A549 (cell line): ENCODE measurements at regions not wholly inside any gene's neighbourhood (a gene's known extent, or its start where the extent isn't known, plus 50 kb on each side); places are given as distances from the start of the nearest gene placed in this dataset.

ENCODE experiments used
- ATAC-seq, 2 experiments: fragments of 200-7000 bp in 1 of 2; fragments of >200 bp in 1 of 2; cut with Nextera tagmentation in 1 of 2; cut with Tn5 transposase in 1 of 2; 3 replicates each; pipeline versions ENCODE4 v1.8.0 to v1.9.1; 2018 to 2020; ENCODE audit warnings: mild to moderate bottlenecking in 1 of 2, moderate library complexity in 1 of 2
- CTCF ChIA-PET: fragments of 300-600 bp; sonication (Branson Sonifier 250); formaldehyde crosslinking; extraction: SDS; loops from one replicate; lab custom pipeline; 2021; ENCODE audit warnings: antibody characterized with exemption, inconsistent platforms; lab: Yijun Ruan, JAX
- POLR2A ChIA-PET: fragments of 350-600 bp; formaldehyde crosslinking; extraction: SDS; loops from one replicate; lab custom pipeline; 2021; ENCODE audit warnings: antibody characterized with exemption, inconsistent platforms; lab: Yijun Ruan, JAX
- DNase-seq, 2 experiments: peaks; one replicate each; pipeline versions ENCODE4 v3.0.0 to v3.0.0-alpha.2; 2011 to 2016; ENCODE audit warnings: low read depth in 1 of 2, low spot score in 1 of 2
- FAIRE-seq: peaks from 2 replicates; lab custom pipeline; 2011; peaks lifted over from hg19 to GRCh38; lab: Jason Lieb, UNC
- H3K27ac ChIP-seq, 2 experiments: fragments of >200 bp; sonication (Bioruptor Twin); formaldehyde crosslinking; 3 replicates each; pipeline ENCODE4 v1.5.1; 2016 to 2017
- H3K4me1 ChIP-seq: fragments of >200 bp; sonication (Bioruptor Twin); formaldehyde crosslinking; 3 replicates; pipeline ENCODE4 v1.6.1; 2016
- H3K4me2 ChIP-seq: fragments of >200 bp; sonication (Bioruptor Twin); formaldehyde crosslinking; 3 replicates; pipeline ENCODE4 v1.6.1; 2016
- H3K4me3 ChIP-seq: fragments of >200 bp; sonication (Bioruptor Twin); formaldehyde crosslinking; 3 replicates; pipeline ENCODE4 v1.5.1; 2016
- H3K9me3 ChIP-seq: fragments of >200 bp; sonication (Bioruptor Twin); formaldehyde crosslinking; 3 replicates; pipeline ENCODE4 v1.6.1; 2016
- CBX2 ChIP-seq: fragments of 200-600 bp; sonication (generic); IDR thresholded peaks from 2 replicates; pipeline ENCODE4 v1.6.1; 2016; ENCODE audit warnings: low read depth, mild to moderate bottlenecking, borderline replicate concordance
- CHD2 ChIP-seq: fragments of 150-350 bp; IDR thresholded peaks from 2 replicates; pipeline ENCODE4 v1.6.1; 2014; ENCODE audit warnings: low read length; ENCODE audit not compliant: partially characterized antibody
- CHD4 ChIP-seq: fragments of 200-600 bp; sonication (generic); IDR thresholded peaks from 2 replicates; pipeline ENCODE4 v1.6.1; 2016; ENCODE audit warnings: antibody characterized with exemption, mild to moderate bottlenecking, borderline replicate concordance
- EHMT2 ChIP-seq: fragments of 200-600 bp; sonication (generic); IDR thresholded peaks from 2 replicates; pipeline ENCODE4 v1.6.1; 2016; ENCODE audit warnings: antibody characterized with exemption, low read depth, mild to moderate bottlenecking, moderate library complexity
- EP300 ChIP-seq, 2 experiments: fragments of >200 bp; sonication (Bioruptor Twin); formaldehyde crosslinking; IDR thresholded peaks; 2 replicates in 1 of 2; 3 replicates in 1 of 2; pipeline ENCODE4 v1.6.1; 2016 to 2017
- FOSB ChIP-seq: fragments of 250-450 bp; sonication (Bioruptor Pico); IDR thresholded peaks from 2 replicates; pipeline ENCODE4 v1.5.0; 2020; ENCODE audit warnings: mild to moderate bottlenecking, moderate library complexity
- FOXS1 ChIP-seq: fragments of 250-450 bp; sonication (Bioruptor Pico); IDR thresholded peaks from 2 replicates; pipeline ENCODE4 v1.5.0; 2020; ENCODE audit warnings: mild to moderate bottlenecking, moderate library complexity
- GATA3 ChIP-seq: IDR thresholded peaks from 2 replicates; pipeline ENCODE4 v1.6.1; 2012; ENCODE audit warnings: borderline replicate concordance
- HOXA7 ChIP-seq: fragments of 250-450 bp; sonication (Bioruptor Pico); IDR thresholded peaks from 2 replicates; pipeline ENCODE4 v1.5.0; 2020; ENCODE audit warnings: mild to moderate bottlenecking, moderate library complexity
- HOXB13 ChIP-seq: fragments of 250-450 bp; sonication (Bioruptor Pico); IDR thresholded peaks from 2 replicates; pipeline ENCODE4 v1.5.0; 2020; ENCODE audit warnings: low read depth, mild to moderate bottlenecking, moderate library complexity
- JUN ChIP-seq, 2 experiments: fragments of >200 bp; sonication (Bioruptor Twin); formaldehyde crosslinking; IDR thresholded peaks; 2 replicates in 1 of 2; 3 replicates in 1 of 2; pipeline ENCODE4 v1.6.1; 2016 to 2017
- KDM1A ChIP-seq: fragments of 200-600 bp; sonication (generic); IDR thresholded peaks from 2 replicates; pipeline ENCODE4 v1.6.1; 2016; ENCODE audit warnings: low read depth, mild to moderate bottlenecking
- NFE2L2 ChIP-seq: fragments of 150-350 bp; conservative IDR thresholded peaks from 2 replicates; pipeline ENCODE4 v1.6.1; 2014; ENCODE audit warnings: low read length
- NPAS2 ChIP-seq: fragments of 250-450 bp; sonication (Bioruptor Pico); IDR thresholded peaks from 2 replicates; pipeline ENCODE4 v1.8.0; 2022; ENCODE audit warnings: mild to moderate bottlenecking, moderate library complexity, borderline replicate concordance
- RAD21 ChIP-seq, 2 experiments: fragments of >200 bp in 1 of 2; sonication (Bioruptor Twin) in 1 of 2; formaldehyde crosslinking in 1 of 2; IDR thresholded peaks in 1 of 2; conservative IDR thresholded peaks in 1 of 2; 2 replicates in 1 of 2; 3 replicates in 1 of 2; pipeline ENCODE4 v1.6.1; 2012 to 2018; ENCODE audit warnings: inconsistent platforms in 1 of 2
- RCOR1 ChIP-seq: fragments of 150-350 bp; IDR thresholded peaks from 2 replicates; pipeline ENCODE4 v1.6.1; 2014; ENCODE audit warnings: antibody characterized with exemption, low read length, low read depth
- TFCP2L1 ChIP-seq: fragments of 250-450 bp; sonication (Bioruptor Pico); IDR thresholded peaks from 2 replicates; pipeline ENCODE4 v1.5.0; 2021; ENCODE audit warnings: mild to moderate bottlenecking
- WGBS: methylation state at CpG from one replicate; pipeline ENCODE4 v1.1.6; 2017; ENCODE audit errors: missing lambda C conversion rate; 5-methylcytosine and 5-hydroxymethylcytosine counted together
- TF ChIP-seq, protein P1 (sequence below): IDR thresholded peaks from 2 replicates; pipeline ENCODE4 v1.6.1; 2012
- TF ChIP-seq, protein P2 (sequence below): IDR thresholded peaks from 2 replicates; pipeline ENCODE4 v1.6.1; 2012
- TF ChIP-seq, protein P3 (sequence below): fragments of 250-450 bp; sonication (Bioruptor Pico); IDR thresholded peaks from 2 replicates; pipeline ENCODE4 v1.5.0; 2020; ENCODE audit warnings: low read depth, mild to moderate bottlenecking, moderate library complexity
- TF ChIP-seq, protein P4 (sequence below): IDR thresholded peaks from 2 replicates; pipeline ENCODE4 v1.6.1; 2012; ENCODE audit warnings: low read depth, borderline replicate concordance
- TF ChIP-seq, protein P5 (sequence below): fragments of >200 bp; sonication (Bioruptor Twin); formaldehyde crosslinking; IDR thresholded peaks from 3 replicates; pipeline ENCODE4 v1.5.1; 2016

DNA sequence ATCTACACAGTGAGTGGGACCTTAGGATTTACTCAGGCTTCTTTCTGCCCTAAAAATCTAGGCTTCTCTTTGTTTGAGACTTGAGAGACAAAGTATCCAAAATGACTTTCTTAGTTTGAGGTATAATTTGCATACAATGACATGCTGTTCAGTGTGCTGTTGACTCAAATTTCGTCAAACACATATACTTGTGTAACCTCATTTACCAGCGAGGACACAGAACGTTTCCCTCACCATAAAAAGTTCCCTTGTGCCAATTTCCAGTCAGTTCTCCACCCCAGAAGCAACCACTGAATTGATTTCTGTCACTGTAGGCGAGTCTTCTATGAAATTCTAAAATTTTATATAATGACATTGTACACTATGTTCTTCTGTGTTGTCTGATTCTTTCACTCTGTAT is 68.0 kb upstream of the MAF start:
- CTCF ChIA-PET, result no interaction called here
- Histone ChIP-seq H3K4me2 (no peak overlapping the region), H3K27ac (no peak overlapping the region), H3K4me3 (no peak overlapping the region), H3K4me1 (no peaks in the 10 kb centered on the region), H3K9me3 (peaks cover 9% of the 10 kb centered on the region; the same call in 1 of the 3 replicates)
- no peak for DNase-seq
- ATAC-seq, result no peak
- TF ChIP-seq CHD2, result no peak
- TF ChIP-seq RAD21 (conservative IDR thresholded peaks at IDR 0.05 in 1 of 2, IDR thresholded peaks at IDR 0.05 in 1 of 2), result no peak
- no peak for TF ChIP-seq CBX2
- no peak for TF ChIP-seq FOXS1
- TF ChIP-seq NFE2L2, result no peak
- TF ChIP-seq HOXA7 (CRISPR knock-in tag), result no peak
- TF ChIP-seq, protein P1, sequence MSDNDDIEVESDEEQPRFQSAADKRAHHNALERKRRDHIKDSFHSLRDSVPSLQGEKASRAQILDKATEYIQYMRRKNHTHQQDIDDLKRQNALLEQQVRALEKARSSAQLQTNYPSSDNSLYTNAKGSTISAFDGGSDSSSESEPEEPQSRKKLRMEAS, result no peak
- TF ChIP-seq, protein P2, sequence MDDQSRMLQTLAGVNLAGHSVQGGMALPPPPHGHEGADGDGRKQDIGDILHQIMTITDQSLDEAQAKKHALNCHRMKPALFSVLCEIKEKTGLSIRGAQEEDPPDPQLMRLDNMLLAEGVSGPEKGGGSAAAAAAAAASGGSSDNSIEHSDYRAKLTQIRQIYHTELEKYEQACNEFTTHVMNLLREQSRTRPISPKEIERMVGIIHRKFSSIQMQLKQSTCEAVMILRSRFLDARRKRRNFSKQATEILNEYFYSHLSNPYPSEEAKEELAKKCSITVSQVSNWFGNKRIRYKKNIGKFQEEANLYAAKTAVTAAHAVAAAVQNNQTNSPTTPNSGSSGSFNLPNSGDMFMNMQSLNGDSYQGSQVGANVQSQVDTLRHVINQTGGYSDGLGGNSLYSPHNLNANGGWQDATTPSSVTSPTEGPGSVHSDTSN, result no peak
- TF ChIP-seq TFCP2L1, result no peak
- no peak for TF ChIP-seq EP300 (IDR thresholded peaks at IDR 0.05)
- no peak for TF ChIP-seq CHD4
- TF ChIP-seq, protein P3, sequence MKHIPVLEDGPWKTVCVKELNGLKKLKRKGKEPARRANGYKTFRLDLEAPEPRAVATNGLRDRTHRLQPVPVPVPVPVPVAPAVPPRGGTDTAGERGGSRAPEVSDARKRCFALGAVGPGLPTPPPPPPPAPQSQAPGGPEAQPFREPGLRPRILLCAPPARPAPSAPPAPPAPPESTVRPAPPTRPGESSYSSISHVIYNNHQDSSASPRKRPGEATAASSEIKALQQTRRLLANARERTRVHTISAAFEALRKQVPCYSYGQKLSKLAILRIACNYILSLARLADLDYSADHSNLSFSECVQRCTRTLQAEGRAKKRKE (CRISPR knock-in tag), result no peak
- TF ChIP-seq, protein P4, sequence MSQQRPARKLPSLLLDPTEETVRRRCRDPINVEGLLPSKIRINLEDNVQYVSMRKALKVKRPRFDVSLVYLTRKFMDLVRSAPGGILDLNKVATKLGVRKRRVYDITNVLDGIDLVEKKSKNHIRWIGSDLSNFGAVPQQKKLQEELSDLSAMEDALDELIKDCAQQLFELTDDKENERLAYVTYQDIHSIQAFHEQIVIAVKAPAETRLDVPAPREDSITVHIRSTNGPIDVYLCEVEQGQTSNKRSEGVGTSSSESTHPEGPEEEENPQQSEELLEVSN, result no peak
- TF ChIP-seq, protein P5, sequence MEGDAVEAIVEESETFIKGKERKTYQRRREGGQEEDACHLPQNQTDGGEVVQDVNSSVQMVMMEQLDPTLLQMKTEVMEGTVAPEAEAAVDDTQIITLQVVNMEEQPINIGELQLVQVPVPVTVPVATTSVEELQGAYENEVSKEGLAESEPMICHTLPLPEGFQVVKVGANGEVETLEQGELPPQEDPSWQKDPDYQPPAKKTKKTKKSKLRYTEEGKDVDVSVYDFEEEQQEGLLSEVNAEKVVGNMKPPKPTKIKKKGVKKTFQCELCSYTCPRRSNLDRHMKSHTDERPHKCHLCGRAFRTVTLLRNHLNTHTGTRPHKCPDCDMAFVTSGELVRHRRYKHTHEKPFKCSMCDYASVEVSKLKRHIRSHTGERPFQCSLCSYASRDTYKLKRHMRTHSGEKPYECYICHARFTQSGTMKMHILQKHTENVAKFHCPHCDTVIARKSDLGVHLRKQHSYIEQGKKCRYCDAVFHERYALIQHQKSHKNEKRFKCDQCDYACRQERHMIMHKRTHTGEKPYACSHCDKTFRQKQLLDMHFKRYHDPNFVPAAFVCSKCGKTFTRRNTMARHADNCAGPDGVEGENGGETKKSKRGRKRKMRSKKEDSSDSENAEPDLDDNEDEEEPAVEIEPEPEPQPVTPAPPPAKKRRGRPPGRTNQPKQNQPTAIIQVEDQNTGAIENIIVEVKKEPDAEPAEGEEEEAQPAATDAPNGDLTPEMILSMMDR, result no peak
- TF ChIP-seq EHMT2, result no peak
- TF ChIP-seq NPAS2, result no peak
- TF ChIP-seq RCOR1, result no peak
- WGBS, result 6% methylated on average over 4 of the region's 4 CpGs
- POLR2A ChIA-PET, result no interaction called here
- FAIRE-seq, result no peak

DNA sequence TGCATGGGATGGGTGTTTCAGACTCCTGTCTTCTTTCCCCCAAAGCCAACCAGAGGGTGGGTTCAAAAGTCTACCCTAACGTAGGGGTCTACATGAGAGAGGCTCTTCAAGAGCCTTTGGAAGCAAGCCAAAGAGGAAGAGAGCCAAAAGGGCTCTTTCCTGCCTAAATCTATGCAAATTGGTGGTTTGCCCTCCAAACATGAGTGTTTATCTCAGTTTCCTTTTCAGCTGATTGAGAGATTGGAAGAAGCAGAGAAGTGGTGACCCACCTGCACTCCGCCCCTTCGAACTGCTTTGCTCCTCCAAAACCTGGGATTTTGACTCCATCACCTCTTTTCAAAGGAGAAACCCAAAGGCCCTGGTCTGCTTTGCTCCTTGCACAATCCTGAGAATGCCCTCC is 65.4 kb upstream of the MAF start:
- H3K9me3 ChIP-seq, result peaks cover 9% of the 10 kb centered on the region; the same call in 1 of the 3 replicates
- DNase-seq (no peak), ATAC-seq (no peak), FAIRE-seq (no peak)
- H3K27ac ChIP-seq, result no peak overlapping the region
- H3K4me3 ChIP-seq, result no peak overlapping the region
- ChIA-PET CTCF (interaction anchor here (0.7 kb wide), 1 partner anchor 810 kb away, joined by 3 read pairs; no protein-coding TSS in a partner anchor), POLR2A (no interaction called here)
- TF ChIP-seq EHMT2 (no peak), FOSB (CRISPR knock-in tag) (no peak), CBX2 (no peak), HOXB13 (CRISPR knock-in tag) (no peak), KDM1A (no peak), JUN (IDR thresholded peaks at IDR 0.05) (no peak), CHD2 (no peak), GATA3 (no peak)
- TF ChIP-seq, protein P2, result no peak
- TF ChIP-seq, protein P4, result no peak
- H3K4me1 ChIP-seq, result no peaks in the 10 kb centered on the region
- H3K4me2 ChIP-seq, result no peak overlapping the region
- 28% methylated on average over 3 of the region's 3 CpGs for WGBS
